ENCODE measurements at regions not wholly inside any gene's neighbourhood (a gene's known extent, or its start where the extent isn't known, plus 50 kb on each side); places are given as distances from the start of the nearest gene placed in this dataset.

DNA sequence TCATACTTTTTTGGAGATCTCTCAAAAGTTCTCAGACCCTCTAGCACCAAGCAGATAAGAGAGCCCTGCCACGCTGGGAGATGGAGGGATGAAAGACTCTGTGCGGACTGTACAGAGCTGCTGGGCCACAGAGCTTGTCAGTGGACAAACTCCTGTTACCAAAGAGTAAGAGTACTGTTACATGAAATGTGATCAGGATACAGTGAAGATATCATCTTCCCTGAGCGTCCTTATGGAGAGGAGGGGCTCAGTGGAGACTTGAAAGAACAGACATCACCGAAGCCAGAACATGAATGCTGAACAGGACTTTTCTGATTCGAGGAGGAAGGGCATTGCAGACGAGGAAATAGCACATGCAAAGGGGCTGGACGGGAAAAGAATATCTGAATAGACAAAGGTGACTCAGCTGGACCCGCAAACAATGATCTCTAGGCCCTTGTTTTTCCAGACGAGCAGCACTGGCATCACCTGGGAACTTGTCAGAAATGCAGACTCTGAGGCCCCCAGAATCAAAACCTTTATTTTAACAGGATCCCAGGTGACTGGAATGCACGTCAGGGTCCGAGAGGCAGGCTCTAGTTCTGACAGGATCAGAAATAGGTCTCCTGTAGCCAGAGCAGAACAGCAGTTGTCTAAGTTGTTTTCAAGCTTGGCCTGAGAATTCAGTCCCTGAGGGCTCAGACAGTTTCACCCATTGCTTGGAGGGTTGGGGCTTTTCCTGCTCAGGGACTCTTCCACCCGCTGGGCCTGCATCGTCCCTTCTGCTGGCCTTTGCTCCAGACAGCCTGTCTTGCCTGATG lies 277.9 kb downstream of the RPLP1 start:
- no peak overlapping the region for H3K27ac ChIP-seq
- no peaks in the 10 kb centered on the region for H3K36me3 ChIP-seq
- no peak overlapping the region for H3K4me3 ChIP-seq
- intact Hi-C loops (cut with DNase I): no loop called here
- H3K27me3 ChIP-seq: no peaks in the 10 kb centered on the region
- no peak for DNase-seq (ENCODE audit: extremely low spot score in 2 of 2)
- peaks cover 5% of the 10 kb centered on the region for H3K4me1 ChIP-seq
- TF ChIP-seq CTCF (IDR thresholded peaks at IDR 0.05) (no peak), POLR2AphosphoS5 (IDR thresholded peaks at IDR 0.05; ENCODE audit: insufficient read depth in 1 of 2, low read depth in 1 of 2) (no peak), POLR2A (IDR thresholded peaks at IDR 0.05) (no peak)
- no peaks in the 10 kb centered on the region for H3K9me3 ChIP-seq

DNA sequence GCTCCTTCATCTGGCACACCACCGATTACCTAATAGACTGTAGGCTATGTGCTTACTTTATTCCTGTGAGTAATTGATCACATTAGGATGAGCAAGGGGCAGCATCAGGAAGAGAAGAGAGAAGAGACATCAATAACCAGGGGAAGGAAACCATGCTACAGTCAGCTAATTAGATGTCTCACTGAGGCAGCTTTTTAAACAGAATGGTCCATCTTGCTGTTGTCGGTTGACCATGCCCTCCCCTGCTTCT lies 278.4 kb downstream of the RPLP1 start:
- no peaks in the 10 kb centered on the region for H3K9me3 ChIP-seq
- no peak overlapping the region for H3K27ac ChIP-seq
- TF ChIP-seq POLR2A (IDR thresholded peaks at IDR 0.05) (no peak), CTCF (IDR thresholded peaks at IDR 0.05) (no peak), POLR2AphosphoS5 (IDR thresholded peaks at IDR 0.05; ENCODE audit: insufficient read depth in 1 of 2, low read depth in 1 of 2) (no peak)
- H3K4me3 ChIP-seq: no peak overlapping the region
- H3K4me1 ChIP-seq: peaks cover 10% of the 10 kb centered on the region
- no peaks in the 10 kb centered on the region for H3K27me3 ChIP-seq
- intact Hi-C loops (cut with DNase I): no loop called here
- no peaks in the 10 kb centered on the region for H3K36me3 ChIP-seq
- no peak for DNase-seq (ENCODE audit: extremely low spot score in 2 of 2)

DNA sequence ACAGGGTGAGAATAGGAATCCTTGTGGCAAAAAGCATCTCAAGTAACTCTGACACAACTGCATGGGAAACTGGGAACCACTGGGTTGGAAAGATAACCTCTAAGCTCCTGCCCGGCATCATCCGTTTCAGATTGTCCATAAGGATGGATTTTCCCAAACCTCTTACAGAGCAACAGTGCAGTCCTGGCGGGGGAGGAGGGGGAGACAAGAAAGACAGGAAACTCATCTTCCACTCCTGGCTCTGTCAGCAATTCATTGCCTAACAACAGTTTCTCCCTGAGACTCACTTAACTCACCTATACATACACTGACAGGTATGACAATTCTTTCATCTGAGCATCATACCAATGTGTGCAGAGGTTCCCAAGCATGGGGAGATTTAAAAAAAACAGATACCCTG lies 279.0 kb downstream of the RPLP1 start:
- intact Hi-C loops (cut with DNase I): no loop called here

DNA sequence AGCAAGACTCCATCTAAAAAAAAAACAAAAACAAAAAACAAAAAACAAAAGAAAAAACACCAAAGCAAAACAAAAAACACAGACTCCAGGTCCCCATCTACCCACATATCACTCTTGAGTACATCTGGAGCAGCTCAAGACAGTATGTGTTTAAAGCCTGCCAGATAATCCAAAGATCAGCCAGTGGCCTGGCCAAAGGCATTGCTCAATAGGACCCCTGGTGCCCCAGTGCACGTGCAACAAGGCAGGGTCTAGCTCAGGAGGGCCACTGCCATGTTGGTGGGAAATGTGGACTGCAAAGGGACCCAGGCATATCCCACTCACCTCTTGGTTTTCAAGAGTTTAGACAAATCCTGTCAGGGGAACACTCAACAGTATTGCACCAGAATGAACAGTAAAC lies 279.5 kb downstream of the RPLP1 start:
- no peaks in the 10 kb centered on the region for H3K27me3 ChIP-seq
- TF ChIP-seq POLR2AphosphoS5 (IDR thresholded peaks at IDR 0.05; ENCODE audit: insufficient read depth in 1 of 2, low read depth in 1 of 2): no peak
- H3K4me1 ChIP-seq: peaks cover 10% of the 10 kb centered on the region
- no peak for DNase-seq (ENCODE audit: extremely low spot score in 2 of 2)
- intact Hi-C loops (cut with DNase I): no loop called here
- no peaks in the 10 kb centered on the region for H3K9me3 ChIP-seq
- no peaks in the 10 kb centered on the region for H3K36me3 ChIP-seq
- no peak overlapping the region for H3K27ac ChIP-seq
- no peak overlapping the region for H3K4me3 ChIP-seq

More for the DNA sequence above, 279.0 kb downstream of the RPLP1 start:
- H3K36me3 ChIP-seq: no peaks in the 10 kb centered on the region
- H3K27ac ChIP-seq: no peak overlapping the region
- no peaks in the 10 kb centered on the region for H3K9me3 ChIP-seq
- no peak for TF ChIP-seq POLR2A (IDR thresholded peaks at IDR 0.05)
- TF ChIP-seq POLR2AphosphoS5 (IDR thresholded peaks at IDR 0.05; ENCODE audit: insufficient read depth in 1 of 2, low read depth in 1 of 2): no peak
- TF ChIP-seq CTCF (IDR thresholded peaks at IDR 0.05): no peak
- H3K4me1 ChIP-seq: peaks cover 10% of the 10 kb centered on the region
- no peaks in the 10 kb centered on the region for H3K27me3 ChIP-seq
- H3K4me3 ChIP-seq: no peak overlapping the region
- DNase-seq (ENCODE audit: extremely low spot score in 2 of 2): no peak

- intact Hi-C loops (cut with DNase I): no loop called here
Measured at GRCh38 chr15:69734699-69735098, 282.1 kb downstream of the RPLP1 start.

More at GRCh38 chr15:69734699-69735098, 282.1 kb downstream of the RPLP1 start:
- DNase-seq (ENCODE audit: extremely low spot score in 2 of 2): no peak
- H3K4me1 ChIP-seq: peaks cover 10% of the 10 kb centered on the region
- no peaks in the 10 kb centered on the region for H3K9me3 ChIP-seq
- H3K4me3 ChIP-seq: no peak overlapping the region
- no peaks in the 10 kb centered on the region for H3K27me3 ChIP-seq
- TF ChIP-seq POLR2AphosphoS5 (IDR thresholded peaks at IDR 0.05; ENCODE audit: insufficient read depth in 1 of 2, low read depth in 1 of 2) (no peak), POLR2A (IDR thresholded peaks at IDR 0.05) (no peak), CTCF (IDR thresholded peaks at IDR 0.05) (no peak)
- H3K36me3 ChIP-seq: no peaks in the 10 kb centered on the region
- H3K27ac ChIP-seq: no peak overlapping the region

Measured in vagina (tissue), 2 donors.